ENCODE measurements at regions not wholly inside any gene's neighbourhood (a gene's known extent, or its start where the extent isn't known, plus 50 kb on each side); places are given as distances from the start of the nearest gene placed in this dataset.

DNA sequence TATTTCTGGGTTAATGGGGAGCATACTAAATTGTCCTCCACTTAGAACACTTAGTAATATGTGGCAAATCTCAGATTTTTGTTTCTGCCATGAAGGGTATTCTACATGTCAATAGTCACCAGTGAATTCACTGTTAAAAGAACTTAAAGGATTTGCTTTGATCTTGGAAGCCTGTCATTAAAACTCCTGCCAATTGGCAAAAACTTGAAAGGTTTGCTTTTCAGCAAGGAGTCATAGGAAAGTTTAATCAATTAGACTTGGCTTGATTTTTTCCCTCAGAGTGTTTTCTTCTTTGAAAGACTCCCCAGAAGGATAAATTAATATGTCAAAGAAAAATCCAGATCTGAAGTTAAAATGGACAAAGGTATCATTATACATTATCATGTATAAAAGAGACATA lies 671.9 kb upstream of the PKDCC start:
- TF ChIP-seq, protein P1, sequence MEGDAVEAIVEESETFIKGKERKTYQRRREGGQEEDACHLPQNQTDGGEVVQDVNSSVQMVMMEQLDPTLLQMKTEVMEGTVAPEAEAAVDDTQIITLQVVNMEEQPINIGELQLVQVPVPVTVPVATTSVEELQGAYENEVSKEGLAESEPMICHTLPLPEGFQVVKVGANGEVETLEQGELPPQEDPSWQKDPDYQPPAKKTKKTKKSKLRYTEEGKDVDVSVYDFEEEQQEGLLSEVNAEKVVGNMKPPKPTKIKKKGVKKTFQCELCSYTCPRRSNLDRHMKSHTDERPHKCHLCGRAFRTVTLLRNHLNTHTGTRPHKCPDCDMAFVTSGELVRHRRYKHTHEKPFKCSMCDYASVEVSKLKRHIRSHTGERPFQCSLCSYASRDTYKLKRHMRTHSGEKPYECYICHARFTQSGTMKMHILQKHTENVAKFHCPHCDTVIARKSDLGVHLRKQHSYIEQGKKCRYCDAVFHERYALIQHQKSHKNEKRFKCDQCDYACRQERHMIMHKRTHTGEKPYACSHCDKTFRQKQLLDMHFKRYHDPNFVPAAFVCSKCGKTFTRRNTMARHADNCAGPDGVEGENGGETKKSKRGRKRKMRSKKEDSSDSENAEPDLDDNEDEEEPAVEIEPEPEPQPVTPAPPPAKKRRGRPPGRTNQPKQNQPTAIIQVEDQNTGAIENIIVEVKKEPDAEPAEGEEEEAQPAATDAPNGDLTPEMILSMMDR (IDR thresholded peaks at IDR 0.05): no peak
- no peak for TF ChIP-seq EZH2 (IDR thresholded peaks at IDR 0.05)

All from neural progenitor cell (in vitro differentiated cells).